Stimulated activated naive CD4-positive, alpha-beta T cell treated with Interleukin-2 at 50 U/mL for 16 hours (primary cell): ENCODE measurements at regions not wholly inside any gene's neighbourhood (a gene's known extent, or its start where the extent isn't known, plus 50 kb on each side); places are given as distances from the start of the nearest gene placed in this dataset.
"Not testable (repeated sequence)": the region's sequence is repeated elsewhere in the genome, so short reads cannot be mapped to it uniquely, and the experiment has no call there.

Source experiments
- DNase-seq: peaks from one replicate; lab custom pipeline; 2025; lab: John Stamatoyannopoulos, UW

DNA sequence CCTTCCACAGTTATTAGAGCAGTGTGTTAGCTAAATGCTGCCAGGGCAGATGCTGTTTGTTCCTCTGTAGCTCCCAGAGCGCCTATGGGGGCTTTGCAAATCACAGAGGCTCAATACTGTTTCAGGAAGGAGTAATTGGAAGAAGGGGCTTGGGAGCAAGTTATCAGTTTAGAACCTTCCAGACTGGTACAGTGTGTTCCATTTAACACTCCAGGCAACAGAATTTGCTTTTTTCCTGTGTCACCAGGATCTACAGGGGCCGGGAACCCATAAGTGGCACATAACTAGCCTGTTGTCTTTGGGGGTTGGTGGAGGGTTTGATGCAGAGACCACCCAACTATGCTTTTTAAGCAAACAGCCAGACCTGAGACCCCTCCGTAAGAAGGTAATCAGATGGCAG is 307.3 kb upstream of the KCNN2 start:
- DNase-seq = no peak

DNA sequence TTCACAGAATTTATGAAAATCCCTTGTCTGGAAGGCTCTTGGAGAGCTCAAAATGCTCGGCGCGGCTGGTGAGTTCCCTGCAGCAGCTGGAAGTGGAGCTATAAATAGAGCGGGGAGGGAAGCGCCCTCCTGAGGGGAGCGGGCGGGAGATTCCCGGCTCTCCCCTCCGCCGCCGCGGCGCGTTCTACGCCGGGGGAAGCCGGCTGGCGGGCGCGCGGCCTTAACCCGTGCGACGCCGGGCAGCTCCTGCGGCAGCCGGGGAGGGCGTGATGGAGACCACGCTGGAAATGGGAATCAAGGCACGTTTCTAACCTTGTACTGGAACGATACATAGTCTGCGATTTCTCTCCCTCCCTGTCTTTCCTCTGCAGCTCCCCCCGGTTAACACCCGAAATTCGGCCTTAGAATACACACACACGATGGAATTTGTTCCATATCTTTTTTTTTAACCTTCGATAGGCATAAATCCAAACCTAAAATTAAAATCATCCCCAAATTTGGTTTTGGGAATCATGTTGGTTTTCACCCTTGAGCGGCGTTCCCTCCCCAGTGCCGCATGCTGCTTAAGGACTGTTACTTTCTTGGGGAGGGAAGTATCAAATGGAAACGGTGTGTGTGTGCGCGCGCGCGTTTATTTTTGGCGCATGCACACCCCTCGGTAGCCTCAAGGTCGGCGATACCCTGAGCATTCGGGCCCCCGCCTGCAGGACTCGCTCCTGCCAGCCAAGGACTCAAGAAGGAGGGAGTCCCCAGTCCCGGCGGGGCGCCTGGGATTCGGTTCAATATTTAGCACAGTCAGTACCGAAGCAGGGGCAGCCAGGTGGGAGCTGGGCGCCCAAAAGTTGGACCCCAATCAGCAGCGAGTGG is 306.3 kb upstream of the KCNN2 start:
- DNase-seq = no peak

DNA sequence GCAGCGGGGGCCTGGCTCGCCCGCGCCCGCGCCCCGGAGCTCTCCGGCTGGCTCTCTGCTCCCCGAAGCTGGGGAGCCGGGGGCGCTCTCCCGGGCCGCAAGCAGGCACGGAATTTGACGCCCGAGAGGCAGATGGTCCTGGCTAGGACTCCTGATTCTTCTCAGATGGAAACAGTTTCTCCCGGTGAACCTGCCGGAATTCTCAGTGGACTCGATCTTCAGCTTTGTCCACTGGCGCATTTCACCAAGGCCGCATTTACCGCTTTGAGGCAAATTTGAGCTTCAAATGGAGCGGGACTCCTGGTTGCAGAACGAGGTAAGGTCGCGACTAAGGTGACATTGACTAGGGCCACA is 305.7 kb upstream of the KCNN2 start:
- no peak for DNase-seq

DNA sequence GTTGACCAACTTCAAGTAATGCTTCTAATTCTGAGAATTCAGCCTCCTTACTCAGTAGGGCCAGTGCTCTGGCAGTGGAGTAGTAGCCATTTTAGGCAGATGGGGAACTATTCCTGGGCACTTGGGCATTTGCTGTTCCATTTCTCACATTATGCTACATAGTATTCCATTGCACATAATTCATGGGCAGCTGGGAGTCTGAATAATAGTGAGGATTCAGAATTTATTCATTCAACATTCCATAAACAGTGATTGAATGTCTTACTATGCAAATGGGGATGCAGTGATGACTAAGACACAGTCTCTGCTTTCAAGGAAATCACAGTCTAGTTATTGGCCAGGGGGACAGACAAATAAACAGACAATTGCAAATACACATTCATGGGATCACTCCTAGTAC is 301.0 kb upstream of the KCNN2 start:
- DNase-seq = no peak

DNA sequence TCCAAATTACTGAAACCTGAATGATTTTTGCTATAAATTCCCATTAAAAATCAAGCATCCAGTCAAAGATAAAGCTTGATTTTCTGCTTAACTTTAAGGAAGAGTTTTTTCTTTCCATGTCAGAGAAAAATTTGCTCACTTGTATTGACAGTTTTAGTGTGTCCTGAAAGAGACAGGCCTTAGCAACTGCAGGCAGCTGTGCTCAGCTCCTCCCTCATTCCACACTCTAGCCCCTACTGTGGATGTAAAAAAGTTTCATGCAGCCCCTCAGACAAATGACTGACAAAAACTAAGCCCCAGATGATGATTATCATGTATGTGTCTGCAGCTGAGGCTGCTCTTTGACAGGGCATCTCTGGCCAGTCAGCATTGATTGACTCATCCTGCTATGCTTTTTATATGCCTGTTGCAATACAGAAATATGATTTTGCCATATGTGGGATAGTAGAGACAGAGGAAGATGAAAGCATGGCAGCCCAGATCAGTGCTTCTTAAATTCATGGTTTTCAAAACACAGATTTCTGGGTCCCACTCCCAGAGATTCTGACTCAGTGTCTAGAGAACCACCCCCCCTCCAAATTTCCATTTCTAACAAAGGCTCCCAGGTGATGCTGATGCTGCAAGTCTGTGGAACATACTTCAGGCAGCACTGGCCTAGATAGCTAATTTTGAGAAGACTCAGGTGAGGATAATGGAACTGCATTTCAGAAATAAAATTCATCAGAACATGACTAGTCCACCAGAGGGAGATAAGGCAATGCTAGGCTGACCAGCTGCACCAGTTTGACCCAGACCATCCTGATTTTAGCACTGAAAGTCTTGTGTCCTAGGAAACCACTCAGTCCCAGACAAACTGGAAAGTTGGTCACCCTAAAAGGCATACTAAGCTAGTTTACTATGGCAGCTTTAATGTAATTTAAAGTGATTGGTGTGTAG is 298.7 kb upstream of the KCNN2 start:
- DNase-seq = no peak

DNA sequence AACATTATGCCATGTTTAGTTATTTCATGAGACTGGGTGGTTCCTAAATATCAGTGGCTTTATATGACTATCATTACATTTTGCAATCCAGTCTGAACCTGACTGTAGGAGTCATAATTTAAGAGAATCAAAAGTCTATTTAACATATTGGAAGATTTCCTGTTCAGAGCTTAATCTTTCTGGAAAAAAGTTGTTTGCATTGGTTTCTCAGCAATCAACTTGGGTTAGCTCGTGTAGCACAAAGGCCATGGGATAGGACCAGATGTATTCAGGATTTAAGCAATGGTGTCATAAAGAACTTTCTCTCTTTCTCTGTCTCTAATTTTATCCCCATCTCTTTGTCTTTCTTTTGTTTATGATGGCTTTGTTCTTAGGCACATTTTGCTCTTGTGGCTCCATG is 296.0 kb upstream of the KCNN2 start:
- DNase-seq = no peak

DNA sequence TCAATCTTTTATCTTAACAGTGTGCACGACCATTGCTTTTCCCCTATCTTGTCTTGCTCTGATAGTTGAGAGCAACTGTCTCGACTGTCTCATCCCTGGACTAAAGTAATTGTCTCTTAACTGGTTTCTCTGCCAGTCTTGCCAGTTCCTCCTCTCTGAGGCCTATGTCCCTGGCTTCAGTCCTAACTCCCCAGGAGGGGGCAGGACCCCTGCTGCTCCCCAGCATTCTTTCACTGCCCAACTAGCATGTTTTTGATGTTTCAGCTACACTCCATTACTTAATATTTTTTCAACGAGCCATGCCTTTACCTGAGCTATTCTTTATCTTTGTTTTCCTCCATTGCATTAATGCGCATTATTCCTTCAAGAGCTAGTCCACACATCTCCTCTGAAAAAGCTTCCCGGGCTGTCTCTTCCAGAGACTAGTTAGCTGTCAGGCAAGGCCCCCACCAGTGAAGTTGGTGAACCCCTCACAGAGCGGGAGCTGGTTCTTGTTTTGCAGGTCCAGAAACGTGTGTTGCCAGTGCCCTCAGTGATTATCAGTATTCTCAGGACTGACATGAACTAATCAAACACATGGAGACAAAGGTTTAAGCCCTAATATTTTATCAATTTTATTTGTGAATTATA is 291.7 kb upstream of the KCNN2 start:
- DNase-seq = no peak

DNA sequence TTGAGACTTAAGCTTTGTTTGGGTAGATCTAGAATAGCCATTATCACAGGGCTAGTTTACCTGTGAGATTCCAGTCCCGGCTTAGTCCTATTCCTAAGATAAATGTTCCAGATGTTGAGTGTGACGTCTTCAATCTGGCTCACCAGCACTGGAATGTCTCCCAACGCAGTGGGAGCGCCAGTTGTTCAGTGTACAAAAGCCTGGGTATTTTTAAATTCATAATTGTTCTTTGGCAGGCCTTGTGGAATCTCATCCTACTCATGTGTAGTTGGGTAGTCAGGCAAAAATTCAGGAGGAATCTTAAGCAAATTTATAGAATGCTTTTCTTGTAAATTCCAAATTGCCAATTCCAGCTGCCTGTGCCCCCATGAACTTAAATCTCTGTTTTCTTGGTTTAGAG is 272.6 kb upstream of the KCNN2 start:
- no peak for DNase-seq

DNA sequence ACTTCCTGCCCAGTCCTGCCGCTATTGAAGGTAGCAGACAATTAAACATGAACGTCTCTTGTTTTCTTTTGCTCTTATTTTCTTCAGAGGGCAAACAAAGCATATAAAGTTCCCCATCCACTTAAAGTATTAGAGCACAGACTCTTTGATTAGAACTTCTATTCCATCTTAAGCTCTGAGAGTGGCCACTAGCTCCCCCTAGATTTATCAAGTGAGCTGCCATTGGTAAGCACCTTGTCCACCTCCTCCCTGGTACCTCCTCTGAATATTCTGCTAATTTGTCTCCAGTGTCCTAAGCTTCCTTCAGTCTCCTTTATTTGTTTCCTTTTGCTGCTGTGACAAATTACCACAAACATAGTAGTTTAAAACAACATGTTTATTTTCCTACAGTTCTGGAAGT is 264.3 kb upstream of the KCNN2 start:
- no peak for DNase-seq

DNA sequence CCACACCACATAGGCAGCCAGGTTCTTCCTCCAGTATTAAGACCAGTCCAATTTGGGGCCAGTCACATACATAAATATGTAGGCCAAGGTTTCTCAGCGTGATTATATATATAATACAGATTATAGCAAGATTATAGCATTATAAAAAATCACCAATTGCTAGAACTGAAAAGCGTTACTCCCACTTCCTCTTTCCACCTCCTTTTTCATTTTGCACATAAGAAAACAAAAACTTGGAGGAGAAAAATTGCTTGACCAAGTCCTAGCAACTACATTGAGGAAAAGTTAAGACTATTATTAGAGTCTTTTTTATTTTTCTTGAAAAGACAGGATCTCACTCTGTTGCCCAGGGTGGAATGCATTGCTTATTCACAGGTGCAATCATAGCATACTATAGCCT is 262.7 kb upstream of the KCNN2 start:
- no peak for DNase-seq

DNA sequence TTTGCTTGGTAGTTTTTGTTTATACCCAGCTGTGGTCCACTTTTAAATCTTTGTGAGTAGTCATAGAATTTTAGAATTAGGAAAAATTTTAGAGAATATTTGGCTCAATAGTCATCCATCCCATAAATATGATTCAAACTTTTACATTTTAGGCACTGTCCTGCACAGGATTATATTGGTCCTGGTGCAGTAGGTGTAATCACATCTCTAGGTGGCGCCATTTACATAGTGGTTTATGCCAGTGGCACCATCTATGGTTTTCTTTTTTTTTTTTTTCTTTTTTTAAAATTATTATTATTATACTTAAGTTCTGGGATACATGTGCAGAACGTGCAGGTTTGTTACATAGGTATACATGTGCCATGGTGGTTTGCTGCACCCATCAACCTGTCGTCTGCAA is 260.7 kb upstream of the KCNN2 start:
- DNase-seq = no peak

DNA sequence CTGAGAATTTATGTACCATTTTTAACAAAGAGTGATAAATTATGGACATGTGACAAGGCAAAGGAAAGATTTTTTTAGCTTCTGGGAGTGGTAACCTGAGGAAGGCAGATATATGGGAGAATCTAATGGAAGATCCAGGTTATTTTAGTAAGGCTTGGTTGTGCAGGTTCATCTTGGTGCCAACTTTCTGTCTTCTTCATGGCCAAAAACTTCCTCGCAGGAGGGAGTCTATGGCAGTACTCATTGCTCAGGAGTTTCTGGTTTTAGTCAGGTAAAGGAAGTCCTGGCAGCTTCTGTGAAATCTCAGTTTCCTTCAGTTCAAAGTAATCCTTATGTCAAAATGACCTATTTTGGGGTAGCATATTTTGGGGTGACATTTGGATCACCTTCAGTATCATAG is 248.3 kb upstream of the KCNN2 start:
- no peak for DNase-seq

DNA sequence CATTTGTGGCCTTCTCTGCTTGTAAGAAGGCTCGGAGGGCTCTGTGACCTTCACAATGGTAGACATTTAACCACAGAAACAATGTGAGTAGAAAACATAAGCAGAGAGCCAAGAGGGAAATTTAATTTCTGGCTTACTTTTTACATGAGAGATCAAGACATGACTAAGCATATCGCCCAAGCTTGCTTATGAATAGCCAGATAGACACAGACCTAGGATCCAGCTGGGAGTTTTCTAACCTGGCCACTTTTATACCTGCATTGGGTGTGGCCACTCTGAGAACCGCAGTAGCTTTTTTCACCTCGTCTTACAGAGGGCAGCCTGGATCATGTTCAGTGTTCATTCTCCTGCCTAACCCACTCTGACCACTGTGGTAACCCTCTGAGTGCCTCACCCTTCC is 244.9 kb upstream of the KCNN2 start:
- no peak for DNase-seq

DNA sequence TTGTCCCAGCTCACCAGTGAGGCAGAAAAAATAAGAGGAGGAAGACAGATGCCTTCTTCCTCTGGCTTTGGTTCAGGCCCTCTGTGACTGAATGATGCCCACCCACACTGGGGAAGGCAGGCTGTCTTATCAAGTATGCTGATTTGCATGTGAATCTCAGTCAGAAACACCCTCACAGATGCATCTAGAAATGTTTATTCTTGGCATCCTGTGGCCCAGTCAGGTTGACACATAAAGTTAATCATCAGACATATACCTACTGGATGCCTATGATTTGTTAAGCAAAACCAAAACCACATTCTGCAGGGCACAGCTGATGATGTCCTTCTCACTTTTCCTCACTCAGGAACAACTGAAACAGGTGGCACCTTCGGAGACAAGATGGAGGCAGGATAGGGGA is 243.4 kb upstream of the KCNN2 start:
- no peak for DNase-seq

DNA sequence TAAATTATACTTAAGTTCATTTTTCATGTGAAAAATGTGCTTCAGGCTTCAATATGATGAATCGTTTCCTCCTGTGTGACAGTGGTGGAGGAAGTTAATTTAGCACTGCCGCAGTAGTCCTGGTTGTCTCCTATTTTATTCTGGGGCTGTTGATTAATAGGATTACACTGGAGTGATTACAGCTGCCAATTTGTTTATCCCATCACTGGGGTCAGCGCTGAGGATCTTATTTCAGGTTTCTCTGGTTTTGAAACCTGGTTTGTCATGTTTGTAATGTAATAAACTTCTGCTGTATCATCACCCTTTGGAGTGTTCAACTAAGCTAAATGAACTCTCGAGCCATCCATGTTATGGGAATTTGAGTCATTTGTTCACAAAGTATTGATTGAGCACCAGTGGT is 241.7 kb upstream of the KCNN2 start:
- no peak for DNase-seq

DNA sequence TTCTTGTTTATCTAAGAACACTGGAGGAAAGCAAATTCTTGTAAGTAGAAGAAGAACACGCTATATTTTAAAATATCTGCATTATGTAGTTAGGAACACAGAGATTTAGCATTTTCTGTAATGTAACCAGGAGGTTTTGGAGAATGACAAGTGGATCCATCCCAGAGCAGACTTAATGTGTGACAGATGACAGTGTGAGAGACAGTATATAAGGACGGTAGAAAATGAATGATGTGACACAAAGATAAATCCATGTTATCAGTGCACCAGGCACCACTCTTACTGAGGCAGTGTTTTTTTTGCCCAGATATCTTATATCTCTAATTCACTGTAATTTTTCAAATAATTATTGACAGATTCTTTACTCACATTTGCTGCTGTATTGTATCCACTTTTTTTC is 239.0 kb upstream of the KCNN2 start:
- no peak for DNase-seq

DNA sequence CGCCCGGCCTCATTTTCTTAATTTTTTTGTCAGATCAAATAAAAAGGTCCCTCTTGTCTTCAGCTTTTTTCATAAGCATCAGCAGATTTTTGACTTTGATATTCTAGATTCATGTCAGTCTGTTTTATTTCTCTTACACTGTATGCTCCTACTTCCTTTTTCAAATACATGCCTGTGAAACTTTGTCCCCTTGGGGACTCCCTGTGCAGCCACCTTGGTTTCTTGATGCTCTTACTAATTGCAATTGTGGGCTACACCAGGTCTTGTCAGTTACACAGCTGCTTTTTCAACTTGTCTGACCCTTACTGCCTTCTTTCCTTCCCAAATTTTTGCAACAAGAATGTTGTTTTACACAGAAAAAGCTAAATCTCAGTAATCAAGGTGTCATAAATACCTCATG is 238.2 kb upstream of the KCNN2 start:
- no peak for DNase-seq

DNA sequence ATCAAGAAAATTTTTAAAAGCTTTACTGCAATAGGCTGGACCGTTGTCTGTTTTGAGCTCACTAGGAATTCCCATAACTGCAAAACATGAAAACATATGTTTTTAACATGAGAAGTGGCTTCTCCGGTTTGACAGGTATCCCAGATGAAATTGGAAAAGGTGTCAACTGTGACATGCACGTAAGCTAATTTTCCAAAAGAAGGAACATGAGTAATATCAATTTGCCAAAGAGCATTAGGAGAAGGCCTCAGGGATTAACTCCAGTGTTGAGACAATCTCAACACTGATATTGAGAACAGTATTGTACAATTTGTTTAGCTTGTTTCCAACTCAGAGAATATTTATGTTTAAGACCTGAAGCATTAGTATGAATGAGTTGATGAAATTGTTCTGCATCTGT is 215.5 kb upstream of the KCNN2 start:
- DNase-seq = no peak

DNA sequence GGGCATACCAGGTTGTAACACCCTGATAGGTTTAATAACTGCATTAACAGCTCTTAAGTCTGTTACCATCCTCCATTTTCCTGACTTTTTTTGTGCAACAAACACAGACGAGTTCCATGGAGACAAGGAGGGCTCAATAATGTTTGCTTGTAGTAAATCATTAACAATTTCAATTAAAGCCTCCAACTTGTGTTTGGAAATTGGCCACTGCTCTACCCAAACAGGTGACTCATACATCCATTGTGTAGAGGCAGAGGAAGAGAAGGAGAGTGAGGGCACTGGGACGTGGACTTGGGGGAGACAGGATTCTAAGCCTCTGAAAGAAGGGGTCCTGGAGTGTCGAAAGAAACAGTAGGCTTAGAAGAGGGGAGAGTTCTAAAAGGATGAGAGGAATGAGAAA is 213.6 kb upstream of the KCNN2 start:
- DNase-seq = no peak

DNA sequence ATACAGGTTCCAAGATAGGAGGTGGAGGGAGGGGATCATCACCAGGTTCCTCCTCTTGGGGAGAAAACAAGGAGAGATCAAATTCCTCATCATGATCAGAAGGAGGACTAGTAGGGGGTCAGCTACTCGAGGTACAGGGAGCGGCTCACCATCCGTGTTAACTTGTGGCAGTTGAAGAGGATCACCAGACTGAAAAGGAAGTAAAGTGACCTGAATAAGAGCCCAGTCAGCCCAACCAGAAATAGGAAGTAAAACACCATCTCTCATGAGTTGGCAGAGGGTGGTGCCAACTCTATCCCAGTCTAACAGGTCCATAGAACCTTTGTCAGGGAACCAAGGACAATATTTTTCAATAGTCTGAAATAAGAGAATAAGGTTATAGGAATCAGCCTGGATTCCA is 213.1 kb upstream of the KCNN2 start:
- not testable (repeated sequence) for DNase-seq

DNA sequence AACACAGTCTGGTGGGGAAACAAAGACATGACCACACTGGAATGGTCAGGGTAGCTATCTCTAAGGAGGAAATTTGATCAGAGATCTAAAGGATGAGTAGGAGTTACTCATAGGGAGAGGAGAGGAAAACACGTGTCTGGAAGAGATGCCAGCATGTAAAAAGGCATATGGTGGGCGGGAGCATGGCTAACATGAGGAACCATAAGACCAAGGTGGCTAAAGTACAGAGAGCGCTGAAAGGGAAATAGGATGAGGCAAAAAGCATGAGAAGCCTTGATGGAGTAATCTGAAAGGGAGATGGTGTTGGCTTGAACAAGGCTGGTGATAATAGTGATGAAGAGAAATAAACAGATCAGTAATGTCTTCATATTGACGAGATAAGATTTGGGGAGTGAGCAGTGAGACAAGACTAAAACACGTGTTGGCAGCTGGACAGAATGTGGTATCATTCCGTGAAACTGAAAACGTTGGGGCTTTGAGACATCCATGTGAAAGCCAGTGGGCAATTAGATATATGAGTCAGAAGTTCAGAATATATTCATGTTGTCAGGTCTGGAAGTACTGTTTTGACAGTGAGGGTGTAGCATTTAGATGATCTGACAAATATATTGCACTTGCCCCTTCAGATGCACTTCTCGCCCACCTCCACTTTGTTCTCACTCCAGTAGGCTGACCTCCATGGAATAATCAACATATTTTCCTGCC is 209.1 kb upstream of the KCNN2 start:
- DNase-seq = no peak

DNA sequence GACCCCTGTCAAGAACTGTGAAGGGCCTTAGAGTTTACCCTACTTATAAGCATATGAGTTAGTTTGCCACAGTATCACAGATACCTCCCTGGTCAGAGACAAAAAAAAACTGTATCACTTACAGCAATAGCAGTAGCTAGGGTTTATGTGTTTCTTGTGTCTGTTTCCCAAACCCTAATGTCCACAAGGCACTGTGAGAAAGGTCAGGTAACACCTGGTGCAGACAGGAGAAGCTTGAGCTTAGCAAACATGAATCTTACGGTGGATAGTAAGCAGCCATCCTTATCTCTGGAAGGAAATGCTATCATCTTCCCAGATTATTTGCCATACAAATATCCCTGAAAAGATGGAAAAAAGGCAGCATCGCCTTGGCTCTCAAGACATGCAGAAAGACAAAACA is 208.5 kb upstream of the KCNN2 start:
- DNase-seq = no peak
